OCI-M2 (cell line): ENCODE measurements at regions not wholly inside any gene's neighbourhood (a gene's known extent, or its start where the extent isn't known, plus 50 kb on each side); places are given as distances from the start of the nearest gene placed in this dataset.
"Not testable (repeated sequence)": the region's sequence is repeated elsewhere in the genome, so short reads cannot be mapped to it uniquely, and the experiment has no call there.

Experiments
- DNase-seq: peaks from one replicate; lab custom pipeline; 2025; ENCODE audit not compliant: unreplicated experiment; lab: John Stamatoyannopoulos, UW

- DNase-seq: not testable (repeated sequence)
Observed at GRCh38 chrX:35611562-35611961, 186.6 kb upstream of the MAGEB16 start.

GRCh38 chrX:35617836-35618235 is 180.3 kb upstream of the MAGEB16 start:
- DNase-seq: no peak

GRCh38 chrX:35622040-35622439 is 176.1 kb upstream of the MAGEB16 start:
- DNase-seq: no peak

GRCh38 chrX:35622601-35623000 is 175.5 kb upstream of the MAGEB16 start:
- DNase-seq: no peak

- DNase-seq: no peak
Observed at GRCh38 chrX:35625714-35626113, 172.4 kb upstream of the MAGEB16 start.

- no peak for DNase-seq
Observed at GRCh38 chrX:35626124-35626523, 172.0 kb upstream of the MAGEB16 start.

GRCh38 chrX:35635971-35636370 is 162.2 kb upstream of the MAGEB16 start:
- DNase-seq: not testable (repeated sequence)

GRCh38 chrX:35664833-35665232 is 133.3 kb upstream of the MAGEB16 start:
- DNase-seq: no peak

GRCh38 chrX:35665311-35665710 is 132.8 kb upstream of the MAGEB16 start:
- no peak for DNase-seq

GRCh38 chrX:35670889-35671288 is 127.3 kb upstream of the MAGEB16 start:
- DNase-seq: no peak

GRCh38 chrX:35675151-35675550 is 123.0 kb upstream of the MAGEB16 start:
- DNase-seq: no peak

GRCh38 chrX:35680940-35681346 is 117.2 kb upstream of the MAGEB16 start:
- DNase-seq: no peak

GRCh38 chrX:35682476-35682875 is 115.7 kb upstream of the MAGEB16 start:
- DNase-seq: no peak

GRCh38 chrX:35696760-35697234 is 101.3 kb upstream of the MAGEB16 start:
- DNase-seq: no peak

GRCh38 chrX:35699642-35700041 is 98.5 kb upstream of the MAGEB16 start:
- no peak for DNase-seq

GRCh38 chrX:35700121-35700520 is 98.0 kb upstream of the MAGEB16 start:
- no peak for DNase-seq

- DNase-seq: no peak
Observed at GRCh38 chrX:35711281-35711680, 86.9 kb upstream of the MAGEB16 start.

- DNase-seq: no peak
Observed at GRCh38 chrX:35722128-35722527, 76.0 kb upstream of the MAGEB16 start.

- no peak for DNase-seq
Observed at GRCh38 chrX:35726176-35726575, 72.0 kb upstream of the MAGEB16 start.

- no peak for DNase-seq
Observed at GRCh38 chrX:35728481-35728880, 69.7 kb upstream of the MAGEB16 start.

GRCh38 chrX:35733879-35734278 is 64.3 kb upstream of the MAGEB16 start:
- DNase-seq: no peak

GRCh38 chrX:35741142-35741541 is 57.0 kb upstream of the MAGEB16 start:
- DNase-seq: no peak

- no peak for DNase-seq
Observed at GRCh38 chrX:35743331-35743730, 54.8 kb upstream of the MAGEB16 start.
